Uterus (tissue), 2 donors: ENCODE measurements at regions not wholly inside any gene's neighbourhood (a gene's known extent, or its start where the extent isn't known, plus 50 kb on each side); places are given as distances from the start of the nearest gene placed in this dataset.

Source experiments
- CTCF ChIP-seq, 4 experiments: fragments of 200-600 bp in 2 of 4; fragments of 450-650 bp in 2 of 4; sonication (generic) in 2 of 4; IDR thresholded peaks; one replicate each; pipeline ENCODE4 v1.5.1; 2016 to 2019; ENCODE audit warnings: antibody characterized with exemption in 4 of 4, mild to moderate bottlenecking in 2 of 4, moderate library complexity in 1 of 4
- POLR2A ChIP-seq, 2 donors: fragments of 450-650 bp; IDR thresholded peaks; one replicate each; pipeline ENCODE4 v1.6.1; 2016; ENCODE audit warnings: antibody characterized with exemption in 2 of 2, mild to moderate bottlenecking in 1 of 2, moderate library complexity in 1 of 2

GRCh38 chr1:168924976-168925375 is 181.5 kb upstream of the ATP1B1 start:
- TF ChIP-seq CTCF (IDR thresholded peaks at IDR 0.05): no peak
- no peak for TF ChIP-seq POLR2A (IDR thresholded peaks at IDR 0.05)
